ENCODE measurements at regions not wholly inside any gene's neighbourhood (a gene's known extent, or its start where the extent isn't known, plus 50 kb on each side); places are given as distances from the start of the nearest gene placed in this dataset.

DNA sequence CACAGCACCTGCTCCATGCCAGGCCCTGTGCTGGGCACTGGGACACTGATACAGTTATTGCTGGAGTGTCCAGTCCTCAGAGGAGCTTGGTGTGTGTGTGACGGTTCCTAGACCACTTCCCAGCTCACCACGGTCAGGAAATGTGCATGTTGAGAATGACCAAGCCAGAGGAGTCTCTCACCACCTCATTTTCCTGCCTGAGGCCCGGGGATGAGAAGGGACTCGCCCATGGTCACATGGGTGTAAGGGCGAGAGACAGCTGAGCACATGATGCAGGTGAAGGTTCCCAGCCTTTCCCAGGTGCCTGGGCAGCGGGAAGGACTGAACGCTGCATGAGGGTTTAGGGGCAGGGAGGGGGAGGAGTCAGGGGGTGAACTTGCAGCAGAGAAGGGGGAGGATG is 180.9 kb upstream of the TLE3 start:
- no peak for TF ChIP-seq CTCF (conservative IDR thresholded peaks at IDR 0.05 in 1 of 2, IDR thresholded peaks at IDR 0.05 in 1 of 2; ENCODE audit: low read depth in 1 of 2, low read length in 2 of 2)
- TF ChIP-seq EZH2 (IDR thresholded peaks at IDR 0.05; ENCODE audit: low read length, missing control alignments): no peak
